ENCODE measurements at regions not wholly inside any gene's neighbourhood (a gene's known extent, or its start where the extent isn't known, plus 50 kb on each side); places are given as distances from the start of the nearest gene placed in this dataset.
"Not testable (repeated sequence)": the region's sequence is repeated elsewhere in the genome, so short reads cannot be mapped to it uniquely, and the experiment has no call there.

DNA sequence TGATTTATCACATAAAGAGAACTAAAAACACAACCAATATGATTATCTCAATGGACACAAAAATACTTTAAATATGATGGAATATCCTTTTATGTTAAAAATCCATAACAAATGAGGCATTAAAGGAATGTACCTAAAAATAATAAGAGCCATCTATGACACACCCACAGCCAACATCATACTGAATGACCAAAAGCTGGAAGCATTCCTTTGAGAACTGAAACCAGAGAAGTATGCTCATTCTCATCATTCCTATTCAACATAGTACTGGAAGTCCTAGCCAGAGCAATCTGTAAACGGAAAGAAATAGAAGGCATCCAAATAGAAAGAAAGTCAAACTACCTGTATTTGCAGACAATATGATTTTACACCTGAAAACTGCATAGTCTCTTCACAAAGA, 671.0 kb downstream of the SLITRK1 start:
- DNase-seq = no peak

DNA sequence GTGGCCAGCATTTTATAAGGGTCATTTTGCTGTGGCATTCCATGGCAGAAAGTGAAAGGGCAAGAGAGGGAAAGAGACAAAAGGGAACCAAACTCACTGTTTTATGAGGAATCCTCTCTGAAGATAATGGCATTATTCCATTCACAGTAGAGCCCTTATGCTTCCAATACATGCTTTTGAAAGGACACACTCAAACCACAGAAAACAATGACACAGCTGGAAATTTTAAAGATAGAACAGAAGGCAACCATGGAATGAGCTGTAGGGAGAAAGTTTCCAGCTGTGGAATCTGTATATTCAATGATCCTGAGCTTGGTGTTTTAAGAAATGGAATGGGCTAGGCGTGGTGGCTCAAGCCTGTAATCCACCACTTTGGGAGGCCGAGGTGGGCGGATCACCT, 677.4 kb downstream of the SLITRK1 start:
- no peak for DNase-seq

DNA sequence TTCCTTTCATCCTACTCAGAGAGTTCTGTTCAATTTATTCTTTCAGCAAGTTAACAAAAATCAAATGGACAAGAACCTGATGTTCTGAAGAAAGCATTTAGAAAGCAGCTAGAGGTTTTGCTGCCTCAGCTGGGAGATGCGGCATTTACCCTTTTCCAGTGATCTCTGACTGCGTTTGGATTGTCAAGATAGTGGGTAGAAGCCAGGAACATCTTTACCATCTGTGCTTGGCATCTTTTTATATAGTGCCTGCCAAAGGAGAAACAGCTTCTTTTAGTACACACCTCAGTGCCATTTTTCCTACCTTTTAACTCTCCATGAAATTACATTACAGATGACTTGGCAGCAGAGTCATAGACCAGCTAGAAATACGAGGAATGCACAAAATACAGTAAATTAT, 680.8 kb downstream of the SLITRK1 start:
- DNase-seq = no peak

DNA sequence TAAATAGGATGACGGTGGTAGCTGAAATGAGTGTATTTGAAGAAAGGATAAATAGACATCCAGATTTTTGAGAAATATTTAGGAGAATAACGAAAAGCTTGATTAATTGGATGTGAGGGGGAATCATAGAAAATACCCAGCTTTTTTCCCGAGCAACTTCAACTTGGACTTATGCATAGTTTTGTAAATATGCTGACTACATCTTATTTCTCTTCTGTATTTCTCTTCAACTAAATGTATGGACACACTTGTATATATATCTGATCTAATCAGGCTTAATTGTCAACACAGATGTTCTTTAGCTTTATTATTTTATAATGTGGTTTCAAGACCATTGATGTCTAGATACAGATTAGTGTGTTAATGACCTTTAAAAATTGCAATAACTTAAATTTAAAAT, 685.0 kb downstream of the SLITRK1 start:
- DNase-seq = no peak

DNA sequence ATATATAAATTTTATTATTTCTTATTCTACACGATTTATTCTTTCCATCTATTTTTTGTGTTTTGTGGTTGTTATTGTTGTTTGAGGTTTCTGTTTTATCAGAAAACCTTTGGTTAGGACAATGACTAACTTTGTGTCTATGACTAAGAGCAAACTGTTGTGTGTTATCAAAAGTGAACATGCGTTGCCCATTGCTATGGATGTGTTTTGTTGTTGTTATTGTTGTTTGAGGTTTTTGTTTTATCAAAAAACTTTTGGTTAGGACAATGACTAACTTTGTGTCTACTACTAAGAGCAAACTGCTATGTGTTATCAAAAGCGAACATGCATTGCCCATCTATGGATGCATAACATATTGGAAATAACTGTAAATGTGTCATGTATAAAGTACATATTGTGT, 692.3 kb downstream of the SLITRK1 start:
- no peak for DNase-seq

DNA sequence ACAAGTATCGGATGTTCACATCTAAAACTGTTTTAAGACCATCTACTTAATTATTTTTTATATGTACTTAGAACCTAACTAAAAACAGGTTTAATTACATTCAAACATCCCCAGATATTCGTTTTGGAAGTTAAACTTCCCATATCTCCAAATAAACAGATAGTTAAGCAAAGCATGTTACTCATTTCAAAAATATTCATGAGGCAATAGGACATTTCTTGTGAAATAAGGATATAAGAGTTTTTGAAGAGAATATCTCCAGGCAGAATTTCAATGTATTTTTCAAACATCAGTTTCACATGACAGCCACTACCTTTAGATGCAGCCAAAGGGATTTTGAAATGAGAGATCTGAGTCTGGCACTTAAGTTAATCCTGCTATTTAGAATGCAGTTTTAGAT, 697.5 kb downstream of the SLITRK1 start:
- DNase-seq = no peak

DNA sequence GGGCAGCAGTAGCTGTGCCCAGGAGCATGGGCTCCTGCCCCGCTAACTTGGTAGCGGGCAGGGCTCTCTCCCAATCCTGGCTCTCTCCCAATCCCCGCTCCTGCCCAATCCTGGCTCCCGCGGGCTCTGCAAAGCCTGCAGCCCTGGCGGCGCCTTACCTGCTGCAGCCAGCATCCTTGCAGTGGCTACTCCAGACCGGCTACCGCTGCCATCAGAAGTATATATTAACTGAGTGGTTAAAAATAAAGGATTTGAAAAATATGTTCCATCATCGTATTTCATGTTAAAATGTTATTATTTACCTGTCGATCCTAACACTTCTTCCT, 698.2 kb downstream of the SLITRK1 start:
- no peak for DNase-seq

DNA sequence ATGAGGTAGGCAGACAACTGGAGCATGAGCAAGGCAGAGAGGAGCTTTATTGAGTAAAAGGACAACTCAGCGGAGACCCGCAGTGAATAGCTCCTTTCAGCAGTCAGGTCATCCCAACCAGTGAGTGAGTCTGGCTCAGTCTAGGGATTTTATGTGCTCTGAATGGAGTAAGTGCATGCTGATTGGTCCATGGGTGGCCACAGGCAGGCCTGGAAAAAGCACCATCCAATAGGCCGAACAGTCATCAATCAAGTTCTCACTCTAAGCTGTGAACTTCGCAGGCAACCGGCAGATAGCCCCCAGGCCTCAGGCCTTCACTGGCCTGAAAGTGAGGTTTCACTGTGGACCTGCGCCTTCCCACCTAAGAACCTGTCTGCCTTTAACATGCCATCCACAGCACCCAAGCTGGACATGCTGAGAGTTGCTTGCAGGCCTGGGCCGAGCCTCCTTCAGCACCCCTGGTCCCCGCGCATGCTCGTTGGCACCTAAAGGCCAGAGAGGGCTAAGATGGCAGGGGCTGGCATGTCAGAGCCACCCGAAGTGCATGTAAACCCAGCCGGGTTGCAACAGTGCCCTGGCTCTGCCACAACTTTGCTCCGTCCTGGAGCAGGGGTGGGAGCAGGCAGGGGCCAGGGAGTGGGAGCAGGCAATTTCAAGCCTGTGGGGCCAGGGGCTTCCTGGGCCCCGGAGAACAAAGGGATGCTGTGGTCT, 698.7 kb downstream of the SLITRK1 start:
- DNase-seq = no peak

DNA sequence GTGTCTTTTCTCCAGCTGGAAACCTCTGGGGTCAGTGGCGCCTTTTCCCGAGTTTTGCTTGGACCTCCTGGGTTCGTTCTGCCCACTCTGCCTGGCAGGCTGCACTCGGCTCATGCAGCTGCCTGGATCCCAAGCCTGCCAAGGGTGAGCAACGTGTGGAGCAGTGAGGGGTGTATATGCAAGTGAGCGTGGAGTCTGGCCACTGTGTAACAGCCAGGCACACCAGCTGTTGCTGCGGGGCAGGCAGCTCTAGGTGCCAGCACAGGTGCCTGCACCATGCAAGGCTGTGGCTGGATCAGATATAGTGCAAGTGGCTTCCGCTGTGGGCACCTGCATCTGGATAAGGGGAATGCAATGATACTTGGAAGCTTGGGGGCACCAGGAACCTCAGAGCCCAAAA, 699.4 kb downstream of the SLITRK1 start:
- DNase-seq = no peak

DNA sequence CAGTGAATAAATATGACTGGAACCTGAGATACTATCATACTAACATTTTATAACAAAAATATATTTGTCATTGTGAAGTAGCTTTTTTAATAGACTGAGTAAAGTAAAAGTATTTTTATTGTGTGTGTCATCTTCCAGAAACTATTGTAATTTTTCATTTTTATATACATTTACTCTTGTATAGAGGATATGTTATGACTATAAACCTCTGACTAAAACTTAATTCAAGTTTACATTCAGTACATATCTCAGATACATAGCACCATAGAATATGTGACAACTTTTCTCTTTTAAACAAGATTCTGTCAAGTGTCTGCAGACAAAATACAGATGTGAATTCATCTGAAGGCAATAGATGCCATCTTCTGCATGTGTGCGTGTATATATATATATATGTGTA, 704.3 kb downstream of the SLITRK1 start:
- no peak for DNase-seq

DNA sequence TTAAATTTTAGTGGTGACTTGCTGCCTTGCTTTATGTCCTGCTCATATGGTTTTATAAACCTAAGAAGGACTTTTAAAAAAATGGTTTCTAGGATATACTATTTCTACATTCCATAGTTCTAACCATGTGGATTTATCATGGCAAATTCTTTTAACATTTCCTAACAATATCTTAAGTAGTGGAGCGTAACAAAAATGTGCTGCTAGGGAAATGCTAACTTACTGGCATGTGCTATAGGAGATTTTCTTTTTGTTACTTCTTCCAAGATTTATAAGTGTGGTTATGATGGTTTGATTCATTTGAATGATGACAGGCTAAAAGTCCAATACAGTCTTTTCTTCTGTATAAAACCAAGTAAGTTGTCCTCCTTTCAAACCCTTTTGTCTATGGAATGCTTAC, 713.7 kb downstream of the SLITRK1 start:
- no peak for DNase-seq

DNA sequence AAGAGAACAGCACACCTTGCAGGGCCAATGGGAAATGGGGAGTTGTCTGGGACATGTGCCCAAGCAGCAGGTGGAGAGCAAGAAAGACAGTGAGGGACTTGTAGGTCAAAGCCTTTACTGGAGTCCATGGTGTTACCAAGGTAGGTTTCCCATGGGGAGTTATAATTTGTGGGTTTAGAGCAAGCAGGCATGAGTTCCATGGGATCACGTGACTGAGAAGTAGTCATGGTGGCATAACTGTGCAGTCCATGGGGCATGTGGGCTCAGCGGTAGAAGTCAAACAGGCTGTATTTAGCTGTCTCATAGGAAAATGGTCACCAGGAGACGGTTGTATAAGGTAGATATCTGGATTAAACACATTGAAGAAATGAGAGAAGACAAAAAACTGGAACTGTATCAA, 715.1 kb downstream of the SLITRK1 start:
- DNase-seq = no peak

DNA sequence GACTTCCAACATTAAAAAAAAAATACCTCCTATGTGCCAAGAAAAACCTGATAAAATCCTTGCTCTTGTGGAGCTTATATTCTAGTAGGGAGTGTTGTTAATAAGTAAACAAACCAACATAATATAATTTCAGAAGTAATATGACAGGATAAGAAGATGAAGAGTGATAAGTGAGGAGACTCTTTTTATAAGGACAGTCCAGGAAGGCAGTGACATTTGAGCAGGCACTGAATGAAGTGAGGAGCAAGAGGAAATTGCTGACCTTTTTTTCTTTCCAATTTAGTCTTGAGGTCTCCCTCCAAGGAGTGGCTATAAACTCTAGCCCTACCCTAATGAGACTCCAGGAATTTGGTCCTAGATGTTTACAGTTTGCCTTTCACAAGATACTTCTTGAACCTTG, 715.7 kb downstream of the SLITRK1 start:
- no peak for DNase-seq

DNA sequence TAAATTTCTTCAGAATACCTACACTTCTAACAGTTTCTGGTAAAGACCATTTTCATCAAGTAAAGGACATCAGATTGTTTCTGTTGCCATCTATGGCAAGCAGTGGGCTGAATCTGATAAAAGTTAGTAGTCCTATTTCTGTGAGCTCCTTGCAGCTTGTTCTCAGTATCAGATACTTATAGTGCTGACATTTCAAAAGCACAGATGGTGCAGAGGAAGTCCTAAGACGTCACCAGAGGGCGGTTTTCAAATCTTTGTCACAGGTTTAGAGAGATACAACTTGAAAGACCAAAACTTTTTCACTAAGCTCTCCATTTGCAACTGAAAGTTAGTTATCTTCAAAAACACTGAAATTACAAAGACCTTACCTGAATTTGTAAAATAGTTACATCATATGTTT, 719.8 kb downstream of the SLITRK1 start:
- peak in 3 of 4 experiments; percentile 1 to 45 (median 21) for DNase-seq

DNA sequence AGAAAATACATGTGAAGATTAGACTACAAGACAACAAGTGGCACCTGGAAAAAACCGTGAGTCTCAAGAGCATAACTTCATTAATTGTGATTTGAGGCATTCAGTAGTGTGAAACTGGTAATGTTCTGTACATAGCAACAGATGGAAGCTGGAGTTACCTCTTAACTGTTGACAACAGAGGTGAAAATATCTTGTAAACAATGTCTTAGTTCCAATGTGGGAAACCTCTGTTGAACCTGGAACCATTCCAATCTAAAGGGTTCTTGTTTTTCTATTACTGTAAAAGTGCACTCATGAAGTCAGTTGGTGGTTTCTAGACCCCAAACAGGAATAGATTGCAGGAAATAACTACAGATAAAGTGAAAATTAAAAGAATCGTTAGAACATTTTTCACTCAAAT, 728.4 kb downstream of the SLITRK1 start:
- DNase-seq = no peak

DNA sequence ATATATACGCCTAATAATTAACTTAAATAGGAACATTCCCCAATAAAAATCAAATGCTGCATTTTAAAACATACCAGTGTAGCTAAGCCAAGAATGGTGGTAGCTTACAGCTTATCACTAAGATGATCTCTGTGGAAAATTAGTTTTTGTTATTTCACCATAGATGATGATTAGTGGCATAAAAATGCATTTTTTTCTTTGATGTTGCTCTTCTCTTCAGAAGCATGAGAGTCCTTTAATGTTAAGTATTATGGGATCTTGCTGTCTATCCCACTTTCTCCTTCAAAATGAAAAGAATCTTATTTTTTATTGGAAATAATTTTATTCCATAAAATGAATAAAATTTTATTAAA, 731.0 kb downstream of the SLITRK1 start:
- DNase-seq = no peak

DNA sequence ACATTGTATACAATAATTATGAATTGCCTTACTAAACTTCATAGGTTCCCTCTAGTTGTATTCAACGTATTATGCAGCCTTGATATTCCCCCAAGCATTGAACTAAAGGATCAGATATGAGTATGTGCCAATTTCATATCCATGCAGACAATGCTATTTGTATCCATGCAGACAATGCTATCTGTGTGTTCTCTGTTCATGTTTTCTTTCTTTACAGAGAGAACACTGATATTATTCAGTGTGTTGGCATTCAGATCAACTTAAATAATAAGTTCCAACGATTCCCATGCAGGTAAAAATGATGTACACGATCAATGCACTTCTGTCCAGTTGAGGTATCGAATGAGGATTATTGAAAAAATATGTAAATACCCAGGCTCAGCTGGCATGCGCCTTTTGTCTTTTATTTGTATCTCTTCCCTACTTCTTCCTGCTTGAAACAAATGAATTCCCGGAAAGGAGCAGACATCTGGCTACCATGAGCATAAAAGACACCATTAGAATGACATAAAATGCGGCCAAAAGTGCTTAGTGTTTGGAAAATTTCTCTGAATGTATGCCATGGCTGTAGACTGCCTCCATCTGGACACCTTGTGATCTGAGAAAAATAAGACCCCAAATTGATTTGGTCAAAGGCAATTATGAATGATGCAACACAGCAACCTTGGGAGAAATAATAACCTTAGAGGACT, 731.5 kb downstream of the SLITRK1 start:
- no peak for DNase-seq

DNA sequence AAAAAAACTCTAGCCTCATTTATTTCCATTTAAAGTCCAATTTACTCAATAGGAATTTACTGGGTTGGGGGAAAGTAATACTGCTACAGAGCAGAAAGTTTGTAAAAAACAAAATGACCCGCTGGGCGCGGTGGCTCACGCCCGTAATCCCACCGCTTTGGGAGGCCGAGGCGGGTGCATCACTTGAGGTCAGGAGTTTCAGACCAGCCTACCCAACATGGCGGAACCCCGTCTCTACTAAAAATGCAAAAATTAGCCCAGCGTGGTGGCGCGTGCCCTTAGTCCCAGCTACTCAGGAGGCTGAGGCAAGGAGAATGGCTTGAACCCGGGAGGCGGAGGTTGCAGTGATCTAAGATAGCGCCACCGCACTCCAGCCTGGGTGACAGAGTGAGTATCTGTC, 745.6 kb downstream of the SLITRK1 start:
- no peak for DNase-seq

DNA sequence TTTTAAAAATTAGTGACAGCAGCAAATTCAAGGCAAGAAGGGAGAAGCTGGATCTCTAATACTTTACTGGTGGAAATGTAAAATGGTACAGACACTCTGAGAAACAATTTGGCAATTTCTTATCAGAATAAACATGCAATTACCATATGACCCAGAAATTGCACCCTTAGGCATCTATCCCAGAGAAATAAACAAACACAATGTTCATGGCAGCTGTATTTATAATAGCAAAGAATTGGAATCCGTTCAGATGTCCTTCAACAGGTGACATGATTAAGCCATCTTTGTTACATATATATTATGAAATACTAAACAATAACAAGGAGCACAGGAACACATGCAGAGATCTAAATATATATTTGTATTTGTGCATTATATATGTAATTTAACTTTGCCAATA, 756.5 kb downstream of the SLITRK1 start:
- no peak for DNase-seq

DNA sequence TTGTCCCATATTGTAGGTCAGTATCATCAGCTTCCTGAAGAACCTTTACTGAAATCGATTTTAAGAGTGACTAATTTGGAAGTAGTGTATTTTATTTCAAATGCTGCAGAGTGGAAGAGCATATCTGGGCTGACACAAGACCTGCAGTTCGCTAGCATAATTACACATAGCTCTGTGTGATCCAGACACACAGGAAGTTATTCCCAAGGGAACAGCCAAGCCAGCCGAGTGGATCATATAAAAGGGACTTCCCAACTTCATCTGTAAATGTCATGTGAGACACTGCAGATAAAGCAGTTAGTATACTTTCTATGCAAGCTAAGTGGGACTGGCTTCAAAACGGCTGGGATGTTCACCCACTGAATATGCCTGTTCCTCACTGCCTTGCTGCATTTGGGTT, 760.4 kb downstream of the SLITRK1 start:
- no peak for DNase-seq

DNA sequence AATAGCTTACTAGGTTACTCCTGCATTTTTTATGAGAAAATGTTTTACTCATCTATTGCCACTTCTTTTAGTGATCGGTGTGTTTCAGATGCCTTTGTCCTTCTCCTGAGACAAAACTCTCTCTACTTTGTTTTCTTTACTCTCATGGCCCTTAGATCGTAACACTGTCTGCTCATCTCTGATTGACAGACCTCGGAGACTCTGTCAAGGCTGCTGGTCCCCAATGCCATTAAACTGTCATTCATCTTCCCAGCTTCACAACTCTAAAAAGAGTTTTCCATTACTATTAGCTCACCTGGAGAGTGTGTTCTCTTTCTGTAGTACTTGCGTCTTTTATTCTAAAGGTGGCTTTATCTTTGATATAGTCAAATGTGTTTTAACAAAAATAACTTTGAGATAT, 765.2 kb downstream of the SLITRK1 start:
- no peak for DNase-seq

DNA sequence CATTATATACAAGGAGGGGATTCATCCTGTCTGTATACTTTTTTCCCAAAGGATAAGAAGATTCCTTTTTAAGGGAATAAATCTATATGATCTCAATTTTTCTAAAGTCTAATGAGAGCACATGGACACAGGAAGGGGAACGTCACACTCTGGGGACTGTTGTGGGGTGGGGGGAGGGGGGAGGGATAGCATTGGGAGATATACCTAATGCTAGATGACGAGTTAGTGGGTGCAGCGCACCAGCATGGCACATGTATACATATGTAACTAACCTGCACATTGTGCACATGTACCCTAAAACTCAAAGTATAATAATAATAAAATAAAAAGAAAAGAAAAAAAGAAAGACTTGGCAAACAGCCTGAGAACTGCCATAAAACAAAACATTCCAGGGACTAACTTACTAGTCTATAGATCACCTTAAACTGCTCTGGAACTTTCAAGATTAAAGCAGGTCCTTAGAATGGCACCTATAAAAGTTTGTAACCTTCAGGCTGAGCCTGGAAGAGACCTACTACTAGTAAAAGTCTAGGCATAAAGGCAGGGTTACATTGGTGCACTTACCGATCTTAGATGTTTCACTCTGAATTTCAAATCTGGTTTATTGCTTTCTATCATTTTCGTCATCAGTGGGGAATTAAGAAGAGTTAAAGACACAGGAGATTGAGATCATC, 780.6 kb downstream of the SLITRK1 start:
- DNase-seq = not testable (repeated sequence)

DNA sequence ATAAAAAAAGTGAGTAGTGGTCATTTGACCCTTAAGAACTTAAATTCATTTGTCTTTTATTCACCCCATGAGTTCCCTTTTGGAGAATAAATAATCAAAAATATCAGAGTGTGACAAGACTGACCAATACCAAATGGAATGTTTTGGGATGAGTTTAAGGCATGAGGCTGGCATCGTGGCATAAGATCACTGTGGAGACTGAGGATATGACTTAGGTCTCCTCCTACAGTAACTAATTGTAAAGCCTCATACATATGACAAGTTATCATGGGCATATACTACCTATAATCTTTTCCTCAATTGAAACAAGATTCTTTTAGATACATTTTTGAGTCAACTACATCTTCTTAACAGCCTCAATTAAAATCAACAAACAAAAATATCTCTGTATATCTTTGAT, 782.0 kb downstream of the SLITRK1 start:
- no peak for DNase-seq

DNA sequence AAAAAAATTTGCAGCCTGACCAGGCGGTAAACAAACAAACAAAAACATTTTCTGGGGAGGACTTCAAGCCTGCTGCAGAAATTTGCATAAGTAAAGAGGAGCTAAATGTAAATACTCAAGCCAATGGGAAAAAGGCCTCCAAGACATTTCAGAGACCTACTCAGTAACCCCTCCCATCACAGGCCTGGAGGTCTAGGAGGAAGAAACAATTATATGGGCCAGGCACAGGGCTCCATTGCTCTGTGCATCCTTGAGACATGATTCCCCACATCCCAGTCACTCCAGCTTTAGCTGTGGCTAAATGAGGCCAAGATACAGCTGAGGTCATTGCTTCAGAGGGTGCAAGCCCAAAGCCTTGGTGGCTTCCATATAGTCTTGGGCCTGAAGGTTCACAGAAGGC, 793.4 kb downstream of the SLITRK1 start:
- no peak for DNase-seq

Data from suppressor macrophage (primary cell).